ENCODE measurements at regions not wholly inside any gene's neighbourhood (a gene's known extent, or its start where the extent isn't known, plus 50 kb on each side); places are given as distances from the start of the nearest gene placed in this dataset.
"Not testable (repeated sequence)": the region's sequence is repeated elsewhere in the genome, so short reads cannot be mapped to it uniquely, and the experiment has no call there.

DNA sequence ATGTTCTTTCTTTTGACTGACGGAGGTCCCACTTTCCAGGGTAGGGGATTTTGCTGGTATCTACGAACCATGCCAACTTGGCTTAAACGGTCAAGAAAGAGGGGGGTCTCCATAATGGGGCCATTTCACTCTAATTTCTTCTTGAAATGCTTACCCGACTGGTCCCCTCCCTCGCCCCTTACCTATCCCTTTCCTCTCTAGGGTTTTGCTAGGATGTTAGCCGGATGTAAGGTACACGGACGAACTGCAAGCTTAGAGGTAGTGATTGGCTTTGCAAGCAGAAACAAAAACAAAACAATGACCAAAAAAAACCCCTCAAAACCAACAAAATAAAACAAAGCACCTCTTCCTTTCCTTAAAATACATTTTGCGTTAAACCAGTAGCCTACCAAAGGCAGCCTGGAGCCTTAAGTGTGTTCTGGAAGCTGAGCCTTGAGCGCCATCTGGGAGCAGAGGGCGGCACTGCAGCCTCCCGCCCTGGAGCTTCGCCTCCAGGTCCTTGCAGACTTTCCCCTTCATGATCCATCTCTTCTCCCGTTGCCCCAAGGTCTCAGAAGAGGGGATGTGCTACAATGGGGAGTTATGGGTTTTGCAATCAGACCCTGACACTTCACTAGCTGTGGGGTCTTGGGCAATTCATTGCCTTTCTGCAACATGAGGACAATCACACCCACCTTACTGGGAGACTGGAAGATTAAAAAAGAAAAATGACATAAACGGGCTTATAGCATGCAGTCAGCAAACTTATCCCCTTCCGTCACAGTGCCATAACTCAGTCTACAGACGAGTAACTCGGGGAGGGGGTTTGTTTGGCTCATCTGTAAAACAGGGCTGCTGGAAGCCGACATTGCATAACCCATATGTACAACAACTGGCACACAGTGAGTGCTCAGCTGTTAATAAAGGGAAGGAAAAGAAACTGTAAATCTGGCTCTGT, 125.9 kb upstream of the RRN3 start:
- DNase-seq (ENCODE audit: low read depth); H3K4me3 ChIP-seq (ENCODE audit: low read length): not testable (repeated sequence)
- TF ChIP-seq, protein P1, sequence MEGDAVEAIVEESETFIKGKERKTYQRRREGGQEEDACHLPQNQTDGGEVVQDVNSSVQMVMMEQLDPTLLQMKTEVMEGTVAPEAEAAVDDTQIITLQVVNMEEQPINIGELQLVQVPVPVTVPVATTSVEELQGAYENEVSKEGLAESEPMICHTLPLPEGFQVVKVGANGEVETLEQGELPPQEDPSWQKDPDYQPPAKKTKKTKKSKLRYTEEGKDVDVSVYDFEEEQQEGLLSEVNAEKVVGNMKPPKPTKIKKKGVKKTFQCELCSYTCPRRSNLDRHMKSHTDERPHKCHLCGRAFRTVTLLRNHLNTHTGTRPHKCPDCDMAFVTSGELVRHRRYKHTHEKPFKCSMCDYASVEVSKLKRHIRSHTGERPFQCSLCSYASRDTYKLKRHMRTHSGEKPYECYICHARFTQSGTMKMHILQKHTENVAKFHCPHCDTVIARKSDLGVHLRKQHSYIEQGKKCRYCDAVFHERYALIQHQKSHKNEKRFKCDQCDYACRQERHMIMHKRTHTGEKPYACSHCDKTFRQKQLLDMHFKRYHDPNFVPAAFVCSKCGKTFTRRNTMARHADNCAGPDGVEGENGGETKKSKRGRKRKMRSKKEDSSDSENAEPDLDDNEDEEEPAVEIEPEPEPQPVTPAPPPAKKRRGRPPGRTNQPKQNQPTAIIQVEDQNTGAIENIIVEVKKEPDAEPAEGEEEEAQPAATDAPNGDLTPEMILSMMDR (conservative IDR thresholded peaks at IDR 0.05; ENCODE audit: low read depth, low read length), result peak; percentile 64

DNA sequence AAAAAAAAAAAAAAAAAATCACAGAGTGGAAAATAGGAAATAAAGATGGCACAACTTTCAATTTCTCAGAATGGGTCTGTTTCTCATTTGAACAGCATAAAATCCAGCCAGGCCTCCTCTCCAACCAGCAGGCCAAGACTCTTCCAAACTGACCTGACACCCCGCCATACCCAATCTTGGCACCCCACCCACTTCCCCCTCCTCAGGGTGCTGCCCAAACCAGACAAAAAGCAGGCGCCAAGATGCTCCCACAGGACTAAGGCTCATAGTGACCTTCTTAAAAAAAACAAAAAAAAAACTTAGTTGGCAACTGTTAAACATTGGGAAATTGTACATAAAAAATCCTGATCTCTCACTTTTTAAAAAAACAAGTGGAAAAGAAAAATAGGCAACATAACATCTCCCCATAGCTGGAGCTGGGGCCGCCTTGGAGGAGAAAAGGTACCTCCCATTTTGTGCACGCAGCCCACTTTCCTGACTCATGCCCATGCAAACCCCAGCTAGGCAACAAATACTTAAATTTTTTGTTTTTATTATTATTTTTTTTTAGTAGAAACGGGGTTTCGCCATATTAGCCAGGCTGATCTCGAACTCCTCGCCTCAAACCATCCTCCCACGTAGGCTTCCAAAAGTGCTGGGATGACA, 124.9 kb upstream of the RRN3 start:
- DNase-seq (ENCODE audit: low read depth); H3K4me3 ChIP-seq (ENCODE audit: low read length): not testable (repeated sequence)

DNA sequence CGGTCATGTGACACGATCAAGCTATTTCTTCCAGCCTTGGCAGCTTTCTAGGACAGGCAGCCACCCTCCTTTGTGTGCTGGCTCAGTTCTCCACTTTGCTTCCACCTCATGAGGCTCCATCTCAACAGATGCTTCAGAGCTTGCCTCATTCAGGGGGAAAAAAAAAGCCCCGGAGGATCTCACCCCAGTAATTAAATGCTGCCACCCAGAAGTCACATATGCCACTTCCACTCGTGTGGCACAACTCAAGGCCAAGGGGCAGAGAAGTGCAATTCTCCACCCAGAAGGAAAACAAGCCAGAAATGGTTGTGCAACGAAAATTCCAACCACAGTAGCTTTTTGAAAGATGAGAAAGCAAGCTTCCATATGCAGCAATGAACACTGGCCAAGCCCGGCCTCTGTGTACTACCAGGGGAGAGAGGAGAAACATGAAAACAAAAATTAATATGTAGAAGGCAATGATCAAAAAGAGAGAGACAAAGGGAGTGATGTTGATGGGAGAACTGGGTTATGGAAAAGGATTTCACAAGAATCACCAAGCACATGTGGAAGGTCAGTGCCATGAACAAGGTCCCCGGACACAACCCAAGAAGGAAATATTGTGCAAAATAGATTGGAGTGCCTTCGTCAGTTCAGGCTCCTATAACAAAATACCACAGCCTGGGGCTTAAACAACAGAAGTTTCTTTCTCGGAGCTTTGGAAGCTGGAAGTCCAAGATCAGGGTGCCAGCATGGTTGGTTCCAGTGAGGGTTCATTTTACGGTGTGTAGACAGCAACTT, 113.3 kb upstream of the RRN3 start:
- not testable (repeated sequence) for H3K4me3 ChIP-seq (ENCODE audit: low read length); DNase-seq (ENCODE audit: low read depth)

DNA sequence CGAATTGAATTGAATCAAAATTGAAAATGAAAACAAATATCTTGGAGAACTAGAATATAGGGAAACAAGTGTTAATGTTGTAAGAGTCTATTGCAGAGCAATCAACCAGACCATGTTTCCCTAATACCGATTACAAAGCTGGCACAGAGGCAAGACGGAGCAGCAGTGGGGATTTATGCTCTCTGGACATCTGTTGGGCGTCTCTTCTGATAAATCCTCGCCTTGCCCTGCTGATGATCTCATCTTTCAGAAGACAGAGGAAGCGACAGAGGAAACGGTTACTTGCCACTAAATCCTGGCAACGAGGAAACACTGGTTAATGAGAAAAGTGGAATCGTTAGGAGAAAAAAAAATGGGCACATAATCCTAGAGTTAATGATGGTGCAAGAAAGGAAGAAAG, 112.4 kb upstream of the RRN3 start:
- DNase-seq (ENCODE audit: low read depth); H3K4me3 ChIP-seq (ENCODE audit: low read length): not testable (repeated sequence)

DNA sequence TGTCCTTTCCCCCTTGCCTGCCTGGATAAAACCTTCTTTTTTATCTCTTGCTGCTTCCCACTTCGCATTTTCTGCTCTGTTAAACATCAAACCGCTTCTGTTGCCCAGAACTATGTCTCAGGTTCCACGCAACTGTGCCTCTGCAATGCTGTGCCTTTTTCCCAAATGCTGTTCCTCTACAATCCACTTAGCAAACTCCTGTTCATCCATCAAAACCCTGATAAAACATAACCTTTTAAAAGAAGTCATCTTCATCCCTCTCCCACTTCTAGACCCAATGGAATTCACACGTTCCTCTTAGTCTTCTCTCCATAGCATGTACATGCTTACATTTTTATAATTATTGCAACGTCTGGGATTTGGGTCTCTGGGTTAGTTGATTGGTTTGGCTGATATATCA, 111.9 kb upstream of the RRN3 start:
- not testable (repeated sequence) for DNase-seq (ENCODE audit: low read depth); H3K4me3 ChIP-seq (ENCODE audit: low read length)

DNA sequence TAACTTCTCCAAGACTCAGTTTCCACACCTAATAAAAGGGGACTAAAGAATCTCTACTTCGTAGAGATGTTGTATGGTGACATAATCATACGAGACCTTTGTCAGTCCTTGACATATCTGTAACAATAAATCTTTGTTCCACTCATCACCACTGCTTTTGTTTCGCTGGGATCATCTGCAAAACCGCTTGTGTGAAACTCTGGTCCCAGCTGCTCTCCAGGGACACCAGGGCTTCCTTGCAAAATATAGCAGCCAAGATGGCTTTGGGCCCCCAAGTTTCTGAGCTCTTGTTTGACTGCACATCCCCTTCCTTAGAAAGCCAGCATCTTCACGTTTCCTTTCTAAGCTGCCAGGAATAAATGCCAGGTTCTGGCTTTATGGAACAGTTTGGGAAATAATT, 110.5 kb upstream of the RRN3 start:
- not testable (repeated sequence) for H3K4me3 ChIP-seq (ENCODE audit: low read length); DNase-seq (ENCODE audit: low read depth)

DNA sequence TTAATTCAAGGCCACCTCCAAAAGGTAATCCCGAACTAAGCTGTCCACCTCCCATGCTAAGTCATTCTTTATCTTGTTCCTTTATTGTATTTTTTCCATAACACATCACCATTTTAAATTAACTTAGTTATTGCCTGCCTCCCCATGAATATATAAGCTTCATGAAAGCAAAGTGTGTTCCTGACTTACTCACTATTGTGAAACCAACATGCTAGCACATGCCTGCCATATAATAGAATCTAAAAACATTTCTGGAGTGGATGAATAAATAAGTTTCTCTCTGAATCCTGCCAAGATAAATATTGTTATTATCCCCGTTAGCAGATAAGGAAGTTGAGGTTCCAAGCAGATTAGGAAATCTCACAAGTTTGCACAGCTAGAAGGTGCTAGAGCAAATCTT, 98.7 kb upstream of the RRN3 start:
- not testable (repeated sequence) for DNase-seq (ENCODE audit: low read depth)

DNA sequence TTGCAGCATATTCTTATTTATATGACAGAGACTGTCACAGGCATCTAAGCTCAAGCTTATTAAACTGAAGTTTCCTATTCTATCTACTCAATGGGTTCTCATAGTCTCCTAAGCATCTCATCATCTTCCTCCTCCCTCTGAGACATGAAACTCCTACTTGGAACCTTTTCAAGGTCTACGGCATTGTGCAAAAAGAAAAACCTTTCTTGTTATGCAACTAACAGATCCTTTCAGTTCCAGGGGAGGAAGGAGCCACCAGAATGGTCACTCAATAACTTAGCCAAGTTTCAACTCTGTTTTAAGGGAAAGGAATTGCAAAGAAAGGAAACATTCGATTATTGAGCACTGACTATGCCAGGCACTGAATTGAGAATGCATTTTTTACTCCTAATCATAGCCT, 98.1 kb upstream of the RRN3 start:
- not testable (repeated sequence) for DNase-seq (ENCODE audit: low read depth); H3K4me3 ChIP-seq (ENCODE audit: low read length)

More for the DNA sequence above, 98.7 kb upstream of the RRN3 start:
- not testable (repeated sequence) for H3K4me3 ChIP-seq (ENCODE audit: low read length)

DNA sequence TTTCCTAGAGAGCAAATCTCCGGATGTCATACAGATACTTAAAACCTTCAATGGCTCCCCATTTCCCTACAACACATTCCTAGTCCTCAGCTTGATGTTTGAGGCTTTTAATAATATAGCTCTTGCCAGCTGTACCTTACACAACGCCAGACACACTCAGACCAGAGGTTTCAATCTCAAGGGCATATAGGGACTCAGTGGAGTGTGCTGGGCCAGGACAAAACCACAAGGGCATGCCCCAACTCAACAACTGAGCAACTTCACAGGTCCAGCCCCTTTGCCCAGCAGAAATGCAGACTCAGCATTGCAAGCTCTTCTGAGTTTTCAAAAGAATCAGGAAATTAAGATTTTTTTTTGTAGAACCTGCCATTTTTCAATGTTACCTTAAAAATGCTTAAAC, 95.4 kb upstream of the RRN3 start:
- H3K4me3 ChIP-seq (ENCODE audit: low read length); DNase-seq (ENCODE audit: low read depth): not testable (repeated sequence)

Data from retinal pigment epithelial cell (primary cell).